ENCODE measurements at regions not wholly inside any gene's neighbourhood (a gene's known extent, or its start where the extent isn't known, plus 50 kb on each side); places are given as distances from the start of the nearest gene placed in this dataset.
"Not testable (repeated sequence)": the region's sequence is repeated elsewhere in the genome, so short reads cannot be mapped to it uniquely, and the experiment has no call there.

- no peak for ATAC-seq
- no peak overlapping the region for H3K27ac ChIP-seq
- no peak overlapping the region for H3K4me3 ChIP-seq
- H3K4me1 ChIP-seq: no peaks in the 10 kb centered on the region
- TF ChIP-seq CTCF (IDR thresholded peaks at IDR 0.05) (no peak), POLR2A (IDR thresholded peaks at IDR 0.05) (no peak)
- intact Hi-C loops (cut with DNase I): no loop called here
- H3K36me3 ChIP-seq (replicated peaks in 1 of 2; ENCODE audit: insufficient read depth in 1 of 2, low read depth in 2 of 2): no peaks in the 10 kb centered on the region
- DNase-seq: no peak
- H3K27me3 ChIP-seq: no peaks in the 10 kb centered on the region
- H3K9me3 ChIP-seq: peaks cover 0 to 12% (median 0%) of the 10 kb centered on the region in 3 donors
Measured at GRCh38 chr13:58950911-58951310, 1212.8 kb downstream of the DIAPH3 start.

GRCh38 chr13:58953638-58954037 lies 1210.1 kb downstream of the DIAPH3 start:
- ATAC-seq: no peak
- Histone ChIP-seq H3K36me3 (replicated peaks in 1 of 2; ENCODE audit: insufficient read depth in 1 of 2, low read depth in 2 of 2) (no peaks in the 10 kb centered on the region), H3K27me3 (no peaks in the 10 kb centered on the region), H3K4me3 (no peak overlapping the region), H3K9me3 (peaks cover 0 to 12% (median 0%) of the 10 kb centered on the region in 3 donors), H3K4me1 (no peaks in the 10 kb centered on the region), H3K27ac (no peak overlapping the region)
- DNase-seq: no peak
- TF ChIP-seq CTCF (IDR thresholded peaks at IDR 0.05) (no peak), POLR2A (IDR thresholded peaks at IDR 0.05) (no peak)
- intact Hi-C loops (cut with DNase I): no loop called here
- 18 to 39% methylated on average over 1 of the region's 1 CpG for WGBS, 2 donors

GRCh38 chr13:58955546-58956385 lies 1208.0 kb downstream of the DIAPH3 start:
- ATAC-seq: no peak
- TF ChIP-seq CTCF (IDR thresholded peaks at IDR 0.05): no peak
- TF ChIP-seq POLR2A (IDR thresholded peaks at IDR 0.05): no peak
- Histone ChIP-seq H3K27me3 (no peaks in the 10 kb centered on the region), H3K4me1 (no peaks in the 10 kb centered on the region), H3K4me3 (no peak overlapping the region), H3K27ac (no peak overlapping the region), H3K9me3 (no peaks in the 10 kb centered on the region), H3K36me3 (replicated peaks in 1 of 2; ENCODE audit: insufficient read depth in 1 of 2, low read depth in 2 of 2) (no peaks in the 10 kb centered on the region)
- no peak for DNase-seq
- intact Hi-C loops (cut with DNase I): no loop called here
- WGBS, 2 donors: 71 to 81% methylated on average over 7 of the region's 7 CpGs

GRCh38 chr13:58958097-58958496 lies 1205.6 kb downstream of the DIAPH3 start:
- H3K36me3 ChIP-seq (replicated peaks in 1 of 2; ENCODE audit: insufficient read depth in 1 of 2, low read depth in 2 of 2); H3K27ac ChIP-seq; H3K4me3 ChIP-seq; H3K9me3 ChIP-seq; ATAC-seq; intact Hi-C loops (cut with DNase I); H3K27me3 ChIP-seq; H3K4me1 ChIP-seq; DNase-seq: not testable (repeated sequence)
- 96 to 98% methylated on average over 11 to 17 of the region's 22 CpGs for WGBS, 2 donors

- TF ChIP-seq CTCF (IDR thresholded peaks at IDR 0.05): peak in 1 of 7 experiments; percentile 9
- TF ChIP-seq POLR2A (IDR thresholded peaks at IDR 0.05): no peak
- no peak overlapping the region for H3K27ac ChIP-seq
- no peaks in the 10 kb centered on the region for H3K9me3 ChIP-seq
- no peak overlapping the region for H3K4me3 ChIP-seq
- H3K4me1 ChIP-seq: no peaks in the 10 kb centered on the region
- intact Hi-C loops (cut with DNase I): no loop called here
- no peaks in the 10 kb centered on the region for H3K27me3 ChIP-seq
- WGBS, 2 donors: 61 to 65% methylated on average over 2 of the region's 2 CpGs
- DNase-seq (no peak), ATAC-seq (no peak)
- no peaks in the 10 kb centered on the region for H3K36me3 ChIP-seq (replicated peaks in 1 of 2; ENCODE audit: insufficient read depth in 1 of 2, low read depth in 2 of 2)
Measured at GRCh38 chr13:58960888-58961287, 1202.8 kb downstream of the DIAPH3 start.
